HFFc6 (cell line): ENCODE measurements at regions not wholly inside any gene's neighbourhood (a gene's known extent, or its start where the extent isn't known, plus 50 kb on each side); places are given as distances from the start of the nearest gene placed in this dataset.

Source experiments
- DNase-seq: peaks from one replicate; pipeline ENCODE4 v3.0.0-alpha.2; 2018
- H3K27ac Mint-ChIP-seq: 2 replicates; pipeline ENCODE4 v1.8.0; 2020; ENCODE audit warnings: mild to moderate bottlenecking, mixed read lengths
- H3K27me3 Mint-ChIP-seq: 2 replicates; pipeline ENCODE4 v1.8.0; 2021; ENCODE audit warnings: mild to moderate bottlenecking, moderate library complexity, mixed read lengths; ENCODE audit not compliant: insufficient read depth
- H3K36me3 Mint-ChIP-seq: 2 replicates; pipeline ENCODE4 v1.8.0; 2021; ENCODE audit warnings: low read depth, mixed read lengths
- H3K4me1 Mint-ChIP-seq: 2 replicates; pipeline ENCODE4 v1.8.0; 2020; ENCODE audit warnings: low read depth, mixed read lengths
- H3K4me3 Mint-ChIP-seq: 2 replicates; pipeline ENCODE4 v1.8.0; 2020; ENCODE audit warnings: mild to moderate bottlenecking, moderate library complexity, mixed read lengths
- H3K9me3 Mint-ChIP-seq: 2 replicates; pipeline ENCODE4 v1.8.0; 2020; ENCODE audit warnings: mild to moderate bottlenecking, mixed read lengths
- TF ChIP-seq, protein P1 (sequence below): fragments of 200-600 bp; sonication (generic); IDR thresholded peaks from 2 replicates; pipeline ENCODE4 v1.5.0; 2021; ENCODE audit warnings: antibody characterized with exemption, mild to moderate bottlenecking

DNA sequence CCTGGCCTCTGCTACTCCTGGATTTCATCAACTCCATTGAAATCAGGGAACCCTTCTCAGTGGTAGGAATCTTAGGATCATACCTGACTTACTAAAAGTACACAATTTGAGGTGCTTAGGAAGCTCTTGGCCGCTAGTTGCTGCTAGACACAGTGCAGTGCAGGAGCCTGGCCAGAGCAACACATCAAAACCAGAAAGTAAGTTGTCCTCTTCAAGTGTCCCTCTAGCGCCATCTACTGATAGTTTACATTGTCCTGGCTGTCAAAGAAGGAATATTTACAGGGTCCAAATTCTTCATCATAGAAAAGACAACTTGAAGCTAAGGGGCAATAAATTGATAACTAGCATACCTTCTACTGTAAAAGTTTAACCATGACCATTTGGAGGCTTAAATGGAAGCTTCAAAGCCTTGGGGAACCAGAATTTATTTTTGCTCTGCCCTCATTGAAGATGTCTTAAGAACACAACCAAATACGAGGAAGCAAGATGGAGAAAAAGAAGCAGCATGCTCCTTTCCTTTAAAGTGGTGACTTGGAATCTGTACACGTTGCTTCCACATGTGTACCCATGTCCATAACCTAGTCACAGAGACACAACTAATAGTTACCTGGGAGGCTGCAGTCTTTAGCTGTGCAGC lies 889.1 kb upstream of the GCFC2 start:
- no peak overlapping the region for H3K4me3 Mint-ChIP-seq
- no peaks in the 10 kb centered on the region for H3K4me1 Mint-ChIP-seq
- peaks cover 4% of the 10 kb centered on the region for H3K9me3 Mint-ChIP-seq
- no peaks in the 10 kb centered on the region for H3K36me3 Mint-ChIP-seq
- TF ChIP-seq, protein P1, sequence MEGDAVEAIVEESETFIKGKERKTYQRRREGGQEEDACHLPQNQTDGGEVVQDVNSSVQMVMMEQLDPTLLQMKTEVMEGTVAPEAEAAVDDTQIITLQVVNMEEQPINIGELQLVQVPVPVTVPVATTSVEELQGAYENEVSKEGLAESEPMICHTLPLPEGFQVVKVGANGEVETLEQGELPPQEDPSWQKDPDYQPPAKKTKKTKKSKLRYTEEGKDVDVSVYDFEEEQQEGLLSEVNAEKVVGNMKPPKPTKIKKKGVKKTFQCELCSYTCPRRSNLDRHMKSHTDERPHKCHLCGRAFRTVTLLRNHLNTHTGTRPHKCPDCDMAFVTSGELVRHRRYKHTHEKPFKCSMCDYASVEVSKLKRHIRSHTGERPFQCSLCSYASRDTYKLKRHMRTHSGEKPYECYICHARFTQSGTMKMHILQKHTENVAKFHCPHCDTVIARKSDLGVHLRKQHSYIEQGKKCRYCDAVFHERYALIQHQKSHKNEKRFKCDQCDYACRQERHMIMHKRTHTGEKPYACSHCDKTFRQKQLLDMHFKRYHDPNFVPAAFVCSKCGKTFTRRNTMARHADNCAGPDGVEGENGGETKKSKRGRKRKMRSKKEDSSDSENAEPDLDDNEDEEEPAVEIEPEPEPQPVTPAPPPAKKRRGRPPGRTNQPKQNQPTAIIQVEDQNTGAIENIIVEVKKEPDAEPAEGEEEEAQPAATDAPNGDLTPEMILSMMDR, result peak; percentile 70
- peak; percentile 34 for DNase-seq
- no peak overlapping the region for H3K27ac Mint-ChIP-seq
- no peaks in the 10 kb centered on the region for H3K27me3 Mint-ChIP-seq

DNA sequence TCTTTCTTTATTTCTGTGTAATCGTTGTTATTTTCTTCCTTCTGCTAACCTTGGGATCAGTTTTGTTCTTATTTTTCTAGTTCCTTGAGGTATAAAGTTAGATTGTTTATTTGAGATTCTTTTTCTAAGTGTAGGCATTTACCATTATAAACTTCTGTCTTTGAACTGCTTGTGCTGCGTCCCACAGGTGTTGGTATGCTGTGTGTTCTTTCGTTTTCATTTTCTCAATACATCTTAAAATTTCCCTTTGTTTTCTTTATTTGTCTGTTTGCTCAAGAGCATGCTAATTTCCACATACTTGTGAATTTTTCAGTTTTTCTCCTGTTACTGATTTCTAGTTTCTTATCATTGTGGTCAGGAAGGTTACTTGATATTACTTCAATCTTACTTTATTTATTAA lies 873.8 kb upstream of the GCFC2 start:
- Mint-ChIP-seq H3K4me3 (no peak overlapping the region), H3K27ac (no peak overlapping the region), H3K4me1 (no peaks in the 10 kb centered on the region), H3K9me3 (peaks cover 23% of the 10 kb centered on the region), H3K36me3 (no peaks in the 10 kb centered on the region), H3K27me3 (no peaks in the 10 kb centered on the region; the same call in 1 of the 2 replicates)
- TF ChIP-seq, protein P1, result no peak
- DNase-seq, result no peak

DNA sequence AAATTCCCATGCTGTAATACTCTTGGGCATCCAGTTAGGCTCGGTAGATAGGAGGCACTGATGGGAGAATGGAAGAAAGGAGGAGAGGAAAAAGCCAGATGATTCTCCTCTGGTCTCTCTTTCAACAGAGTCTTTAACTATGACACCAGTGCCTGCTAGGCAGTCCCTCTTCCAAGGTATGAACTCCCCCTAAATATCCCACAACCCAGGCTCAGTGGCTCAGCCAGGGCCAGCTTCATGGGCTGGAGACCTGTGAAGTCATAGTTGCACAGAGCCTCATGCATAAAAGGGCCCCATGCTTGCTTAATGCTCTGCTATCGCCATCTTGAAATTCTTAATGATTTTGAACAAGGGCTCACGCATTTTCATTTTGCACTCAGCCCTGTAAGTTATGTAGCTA lies 869.2 kb upstream of the GCFC2 start:
- H3K4me3 Mint-ChIP-seq, result no peak overlapping the region
- no peaks in the 10 kb centered on the region for H3K36me3 Mint-ChIP-seq
- TF ChIP-seq, protein P1, result no peak
- no peak overlapping the region for H3K27ac Mint-ChIP-seq
- no peaks in the 10 kb centered on the region for H3K4me1 Mint-ChIP-seq
- peaks cover 3% of the 10 kb centered on the region for H3K27me3 Mint-ChIP-seq
- H3K9me3 Mint-ChIP-seq, result peaks cover 34% of the 10 kb centered on the region
- no peak for DNase-seq

DNA sequence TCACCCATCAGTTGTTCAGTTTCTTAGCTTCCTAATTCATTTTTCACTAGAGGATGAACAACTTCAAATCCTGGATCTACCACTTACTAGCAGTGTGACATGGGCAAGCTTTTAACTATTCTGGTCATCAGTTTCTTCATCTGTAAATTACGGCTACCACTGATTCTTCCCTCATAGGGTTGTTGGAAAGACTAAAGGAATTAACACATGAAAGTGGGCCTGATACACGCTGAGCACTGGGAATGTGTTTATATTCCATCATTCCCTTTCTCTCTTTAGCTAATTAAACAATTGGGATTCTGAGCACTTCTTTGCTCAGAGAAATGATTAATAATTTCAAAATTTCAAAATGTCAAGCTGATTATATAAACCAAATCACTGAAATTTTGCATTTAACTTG lies 862.3 kb upstream of the GCFC2 start:
- no peaks in the 10 kb centered on the region for H3K4me1 Mint-ChIP-seq
- no peak overlapping the region for H3K4me3 Mint-ChIP-seq
- no peaks in the 10 kb centered on the region for H3K36me3 Mint-ChIP-seq
- TF ChIP-seq, protein P1, result no peak
- peaks cover 26% of the 10 kb centered on the region for H3K9me3 Mint-ChIP-seq
- no peak overlapping the region for H3K27ac Mint-ChIP-seq
- DNase-seq, result no peak
- H3K27me3 Mint-ChIP-seq, result no peaks in the 10 kb centered on the region

DNA sequence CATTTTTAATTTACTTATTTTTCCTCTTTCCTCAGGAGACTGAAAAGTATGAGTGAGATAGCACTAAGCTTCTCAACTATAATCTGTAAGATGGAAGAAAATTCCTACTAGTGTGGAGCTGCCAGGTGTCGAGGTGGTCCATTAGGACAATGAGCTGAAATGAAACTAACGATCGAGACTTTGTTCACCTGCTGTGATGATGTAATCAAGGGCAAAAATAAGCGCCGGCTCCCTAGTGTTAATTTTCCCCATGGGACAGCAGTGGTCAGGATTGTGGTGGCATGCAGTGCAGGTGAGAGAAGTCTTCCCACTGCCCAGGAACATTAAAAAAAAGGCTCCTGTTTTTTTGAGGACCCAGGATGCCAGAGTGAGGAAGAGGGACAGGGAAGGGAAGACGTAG lies 859.1 kb upstream of the GCFC2 start:
- H3K9me3 Mint-ChIP-seq, result peaks cover 21% of the 10 kb centered on the region
- no peaks in the 10 kb centered on the region for H3K27me3 Mint-ChIP-seq
- no peaks in the 10 kb centered on the region for H3K4me1 Mint-ChIP-seq
- no peak for DNase-seq
- TF ChIP-seq, protein P1, result no peak
- no peaks in the 10 kb centered on the region for H3K36me3 Mint-ChIP-seq
- H3K4me3 Mint-ChIP-seq, result no peak overlapping the region
- no peak overlapping the region for H3K27ac Mint-ChIP-seq

DNA sequence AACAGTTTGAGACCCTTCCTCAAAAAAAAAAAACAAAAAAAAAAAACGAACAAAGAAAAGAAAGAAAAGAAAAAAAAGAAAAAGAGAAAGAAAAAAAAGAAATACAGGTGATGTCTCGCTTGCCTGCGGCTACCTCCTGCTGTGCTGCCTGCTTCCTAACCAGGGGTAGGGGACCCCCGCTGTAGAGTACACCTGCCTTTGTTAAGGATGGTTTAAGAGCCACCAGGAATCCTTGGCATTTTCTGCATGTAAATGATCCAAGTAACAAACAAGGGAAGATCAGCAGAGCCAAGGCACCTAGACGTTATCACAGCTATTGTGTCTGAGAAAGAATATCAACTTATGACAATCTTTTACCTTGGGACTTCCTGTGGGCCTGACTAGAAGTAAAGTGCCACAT lies 856.8 kb upstream of the GCFC2 start:
- TF ChIP-seq, protein P1, result no peak
- no peak for DNase-seq
- Mint-ChIP-seq H3K27me3 (no peaks in the 10 kb centered on the region), H3K36me3 (no peaks in the 10 kb centered on the region), H3K9me3 (peaks cover 25% of the 10 kb centered on the region), H3K27ac (no peak overlapping the region), H3K4me3 (no peak overlapping the region), H3K4me1 (no peaks in the 10 kb centered on the region)
